AG10803 (cell line): ENCODE measurements at regions not wholly inside any gene's neighbourhood (a gene's known extent, or its start where the extent isn't known, plus 50 kb on each side); places are given as distances from the start of the nearest gene placed in this dataset.
"Not testable (repeated sequence)": the region's sequence is repeated elsewhere in the genome, so short reads cannot be mapped to it uniquely, and the experiment has no call there.

Experiments
- DNase-seq: peaks from one replicate; pipeline ENCODE4 v3.0.0; 2010; ENCODE audit warnings: low read depth
- H3K4me3 ChIP-seq: 2 replicates; pipeline ENCODE4 v1.5.1; 2011; ENCODE audit warnings: mild to moderate bottlenecking, low read length, control low read depth
- CTCF ChIP-seq: conservative IDR thresholded peaks from 2 replicates; pipeline ENCODE4 v1.5.1; 2011; ENCODE audit warnings: mild to moderate bottlenecking, low read length, control low read depth, inconsistent platforms

GRCh38 chr2:49753344-49753985, 599.1 kb upstream of the FSHR start:
- no peak overlapping the region for H3K4me3 ChIP-seq
- no peak for TF ChIP-seq CTCF
- no peak for DNase-seq

DNA sequence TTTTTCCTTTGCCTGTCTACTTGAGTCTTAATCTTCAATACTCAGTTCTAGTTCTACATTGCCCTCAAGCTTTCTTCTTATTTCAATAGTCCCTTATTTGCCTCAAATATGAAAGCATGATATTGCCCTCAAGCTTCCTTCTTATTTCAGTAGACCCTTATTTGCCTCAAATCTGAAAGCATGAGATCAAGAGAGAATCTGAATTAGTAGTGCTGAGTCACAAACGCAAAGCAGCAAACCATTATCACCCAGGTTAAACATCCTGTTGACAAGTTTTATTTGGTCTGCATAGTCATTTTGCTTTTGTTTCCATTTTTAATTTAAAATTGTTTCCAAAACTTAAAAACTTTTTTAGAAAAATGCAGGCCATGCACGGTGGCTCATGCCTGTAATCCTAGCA, 583.3 kb upstream of the FSHR start:
- TF ChIP-seq CTCF, result no peak
- no peak for DNase-seq
- no peak overlapping the region for H3K4me3 ChIP-seq

GRCh38 chr2:49732924-49733323, 578.6 kb upstream of the FSHR start:
- not testable (repeated sequence) for DNase-seq, H3K4me3 ChIP-seq

GRCh38 chr2:49719241-49719640, 564.9 kb upstream of the FSHR start:
- TF ChIP-seq CTCF, result no peak
- DNase-seq, result no peak

DNA sequence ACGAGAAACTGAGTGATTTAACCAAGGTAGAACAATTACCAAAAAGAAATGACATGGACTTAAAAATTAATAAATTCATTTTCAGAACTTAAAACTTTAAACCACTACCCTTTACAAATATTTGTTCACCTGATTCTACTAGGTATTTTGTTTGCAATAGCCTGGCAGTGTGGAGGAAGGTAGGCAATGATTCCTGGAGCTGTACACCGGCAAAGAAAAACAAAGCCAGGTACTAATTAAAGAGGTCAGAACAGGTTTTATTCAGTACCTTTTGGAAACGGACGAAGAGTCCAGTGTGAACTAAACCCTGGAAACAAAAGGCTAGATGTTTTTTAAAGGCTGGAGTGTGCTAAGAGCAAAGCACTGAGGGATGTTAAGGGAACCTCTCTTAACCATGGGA, 561.3 kb upstream of the FSHR start:
- no peak for DNase-seq
- TF ChIP-seq CTCF, result no peak
- no peak overlapping the region for H3K4me3 ChIP-seq

More at GRCh38 chr2:49719241-49719640, 564.9 kb upstream of the FSHR start:
- no peak overlapping the region for H3K4me3 ChIP-seq

GRCh38 chr2:49714454-49714853, 560.1 kb upstream of the FSHR start:
- TF ChIP-seq CTCF, result no peak
- H3K4me3 ChIP-seq, result no peak overlapping the region
- no peak for DNase-seq

DNA sequence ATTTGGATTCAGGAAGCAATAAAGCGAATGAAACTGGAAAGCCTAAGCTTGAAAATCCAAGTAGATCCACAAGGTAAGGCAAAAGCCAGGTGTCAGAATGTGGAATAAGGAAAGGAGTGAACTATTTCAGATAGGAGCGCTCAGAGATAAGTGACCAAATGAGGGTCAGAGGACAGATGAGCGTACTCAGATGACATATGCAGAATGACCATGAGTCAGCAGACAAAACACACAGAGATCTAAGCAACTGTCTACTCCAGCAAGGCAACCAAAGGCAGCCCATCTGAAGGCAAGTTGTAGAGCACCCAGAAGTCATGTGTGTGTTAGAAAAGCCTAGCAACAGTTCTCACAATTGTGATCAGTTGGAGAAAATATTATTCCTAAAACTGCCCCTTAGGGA, 548.4 kb upstream of the FSHR start:
- no peak for TF ChIP-seq CTCF
- no peak for DNase-seq
- H3K4me3 ChIP-seq, result no peak overlapping the region

DNA sequence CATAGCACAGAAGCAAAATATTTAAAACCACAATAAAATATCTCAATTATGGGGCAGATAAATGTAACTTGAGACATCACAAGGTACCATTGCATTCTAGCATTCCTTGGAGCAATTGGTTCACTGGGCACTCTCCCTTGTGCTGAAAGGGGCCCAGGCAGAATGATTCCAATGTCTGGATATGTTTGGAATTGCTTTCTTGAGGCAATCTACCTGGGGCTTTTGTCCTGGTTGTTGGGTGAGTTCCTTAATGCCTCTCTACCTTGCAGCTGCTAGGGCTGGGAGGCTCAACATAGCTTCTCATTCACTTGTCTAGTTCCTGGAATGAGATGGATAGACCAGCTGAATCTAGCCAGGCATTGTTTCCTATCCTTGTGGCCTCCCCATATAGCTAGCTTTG, 539.6 kb upstream of the FSHR start:
- H3K4me3 ChIP-seq, result no peak overlapping the region
- DNase-seq, result no peak
- TF ChIP-seq CTCF, result no peak

DNA sequence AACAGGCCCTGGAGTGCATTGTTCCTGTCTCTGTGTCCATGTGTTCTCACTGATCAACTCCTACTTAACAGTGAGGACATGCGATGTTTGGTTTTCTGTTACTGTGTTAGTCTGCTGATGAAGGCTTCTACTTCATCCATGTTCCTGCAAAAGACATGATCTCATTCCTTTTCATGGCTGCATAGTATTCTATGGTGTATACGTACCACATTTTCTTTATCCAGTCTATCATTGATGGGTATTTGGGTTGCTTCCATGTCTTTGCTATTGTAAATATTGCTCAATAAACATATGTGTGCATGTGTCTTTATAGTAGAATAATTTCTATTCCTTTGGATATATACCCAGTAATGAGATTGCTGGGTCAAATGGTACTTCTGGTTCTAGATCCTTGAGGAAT, 537.7 kb upstream of the FSHR start:
- not testable (repeated sequence) for H3K4me3 ChIP-seq

More for the DNA sequence above, 537.7 kb upstream of the FSHR start:
- DNase-seq, result not testable (repeated sequence)
